Loucy (cell line): ENCODE measurements at regions not wholly inside any gene's neighbourhood (a gene's known extent, or its start where the extent isn't known, plus 50 kb on each side); places are given as distances from the start of the nearest gene placed in this dataset.
"Not testable (repeated sequence)": the region's sequence is repeated elsewhere in the genome, so short reads cannot be mapped to it uniquely, and the experiment has no call there.

Source experiments
- H2AFZ ChIP-seq: fragments of 200-600 bp; sonication (generic); 2 replicates; pipeline ENCODE4 v1.6.0; 2016; ENCODE audit warnings: antibody characterized with exemption, mild to moderate bottlenecking, low read length, moderate library complexity
- H3F3A ChIP-seq: fragments of 200-600 bp; 2 replicates; pipeline ENCODE4 v1.6.0; 2016; ENCODE audit warnings: antibody characterized with exemption, low read depth, mild to moderate bottlenecking
- H3K27me3 ChIP-seq: fragments of 200-600 bp; sonication (generic); 2 replicates; pipeline ENCODE4 v1.6.1; 2014; ENCODE audit warnings: low read length, mild to moderate bottlenecking; ENCODE audit not compliant: insufficient read depth, poor library complexity, severe bottlenecking
- H3K36me3 ChIP-seq: fragments of 200-600 bp; sonication (generic); 2 replicates; pipeline ENCODE4 v1.6.1; 2016; ENCODE audit warnings: low read length; ENCODE audit not compliant: insufficient read depth
- H3K4me1 ChIP-seq: fragments of 200-600 bp; sonication (generic); 2 replicates; pipeline ENCODE4 v1.5.1; 2014; ENCODE audit warnings: low read length, mild to moderate bottlenecking; ENCODE audit not compliant: insufficient read depth, poor library complexity, severe bottlenecking
- H3K4me2 ChIP-seq: fragments of 200-600 bp; sonication (generic); 2 replicates; pipeline ENCODE4 v1.6.0; 2014; ENCODE audit warnings: antibody characterized with exemption, low read length, low read depth, mild to moderate bottlenecking; ENCODE audit not compliant: poor library complexity, severe bottlenecking
- H3K4me3 ChIP-seq: fragments of 200-600 bp; sonication (generic); 2 replicates; pipeline ENCODE4 v1.5.1; 2014; ENCODE audit warnings: low read length, mild to moderate bottlenecking, mixed read lengths; ENCODE audit not compliant: poor library complexity, severe bottlenecking
- H3K79me2 ChIP-seq: fragments of 200-600 bp; sonication (generic); 2 replicates; pipeline ENCODE4 v1.6.1; 2014; ENCODE audit warnings: low read length; ENCODE audit not compliant: insufficient read depth
- H3K9ac ChIP-seq: fragments of 200-600 bp; sonication (generic); 2 replicates; pipeline ENCODE4 v1.6.0; 2014; ENCODE audit warnings: mild to moderate bottlenecking, low read depth, low read length, moderate library complexity; ENCODE audit not compliant: poor library complexity, severe bottlenecking
- H3K9me2 ChIP-seq: fragments of 200-600 bp; sonication (generic); replicated peaks from 2 replicates; pipeline ENCODE4 v1.6.1; 2016; ENCODE audit warnings: low read depth, low read length, mixed read lengths
- H3K9me3 ChIP-seq: fragments of 200-600 bp; sonication (generic); 2 replicates; pipeline ENCODE4 v1.6.1; 2014; ENCODE audit warnings: mild to moderate bottlenecking, antibody characterized with exemption, low read length, low read depth; ENCODE audit not compliant: insufficient read depth
- H4K20me1 ChIP-seq: fragments of 200-600 bp; sonication (generic); 2 replicates; pipeline ENCODE4 v1.6.0; 2014; ENCODE audit warnings: antibody characterized with exemption, low read length, mild to moderate bottlenecking; ENCODE audit not compliant: insufficient read depth, poor library complexity, severe bottlenecking
- CTCF ChIP-seq: fragments of 200-600 bp; sonication (generic); conservative IDR thresholded peaks from 2 replicates; pipeline ENCODE4 v1.5.1; 2014; ENCODE audit warnings: mild to moderate bottlenecking, antibody characterized with exemption, low read length
- EZH2phosphoT487 ChIP-seq: fragments of 200-600 bp; IDR thresholded peaks from 2 replicates; pipeline ENCODE4 v1.6.1; 2018; ENCODE audit warnings: antibody characterized with exemption, mild to moderate bottlenecking, moderate library complexity, borderline replicate concordance

- H3K9me3 ChIP-seq, result no peaks in the 10 kb centered on the region
- no peak overlapping the region for H3K4me3 ChIP-seq
- H3K9me2 ChIP-seq, result no peaks in the 10 kb centered on the region
- H3K9ac ChIP-seq, result no peak overlapping the region
- no peak overlapping the region for H3K4me2 ChIP-seq
- no peaks in the 10 kb centered on the region for H3F3A ChIP-seq
- no peaks in the 10 kb centered on the region for H4K20me1 ChIP-seq
- H3K36me3 ChIP-seq, result no peaks in the 10 kb centered on the region
- TF ChIP-seq EZH2phosphoT487 (no peak), CTCF (no peak)
- H2AFZ ChIP-seq, result no peak overlapping the region
- no peaks in the 10 kb centered on the region for H3K4me1 ChIP-seq
- no peaks in the 10 kb centered on the region for H3K79me2 ChIP-seq
- no peaks in the 10 kb centered on the region for H3K27me3 ChIP-seq
Measured at GRCh38 chr10:53331460-53331859, 558.9 kb upstream of the MBL2 start.

- H3F3A ChIP-seq, H3K4me1 ChIP-seq, H3K4me3 ChIP-seq, H3K9me3 ChIP-seq, H3K9me2 ChIP-seq, H3K9ac ChIP-seq, H3K27me3 ChIP-seq, H3K36me3 ChIP-seq, H3K4me2 ChIP-seq, H4K20me1 ChIP-seq, H3K79me2 ChIP-seq, H2AFZ ChIP-seq: not testable (repeated sequence)
Measured at GRCh38 chr10:53326401-53327305, 554.1 kb upstream of the MBL2 start.

GRCh38 chr10:53325066-53325465 lies 552.5 kb upstream of the MBL2 start:
- no peak overlapping the region for H3K4me3 ChIP-seq
- TF ChIP-seq EZH2phosphoT487, result no peak
- no peak for TF ChIP-seq CTCF
- H3K27me3 ChIP-seq, result no peaks in the 10 kb centered on the region
- H3K4me2 ChIP-seq, result no peak overlapping the region
- no peaks in the 10 kb centered on the region for H3K4me1 ChIP-seq
- no peaks in the 10 kb centered on the region for H3K36me3 ChIP-seq
- H3K9me3 ChIP-seq, result no peaks in the 10 kb centered on the region
- no peak overlapping the region for H3K9ac ChIP-seq
- H4K20me1 ChIP-seq, result no peaks in the 10 kb centered on the region
- H3F3A ChIP-seq, result no peaks in the 10 kb centered on the region
- no peaks in the 10 kb centered on the region for H3K79me2 ChIP-seq
- H2AFZ ChIP-seq, result no peak overlapping the region
- H3K9me2 ChIP-seq, result no peaks in the 10 kb centered on the region

- Histone ChIP-seq H3K4me1 (no peaks in the 10 kb centered on the region), H3K4me2 (no peak overlapping the region), H3K9me3 (no peaks in the 10 kb centered on the region), H2AFZ (no peak overlapping the region), H3K27me3 (no peaks in the 10 kb centered on the region), H4K20me1 (no peaks in the 10 kb centered on the region), H3K9ac (no peak overlapping the region), H3K79me2 (no peaks in the 10 kb centered on the region), H3F3A (no peaks in the 10 kb centered on the region), H3K9me2 (0 out of 2 replicates have a peak, but pooled peaks cover 3% of the 10 kb centered on the region), H3K4me3 (no peak overlapping the region), H3K36me3 (no peaks in the 10 kb centered on the region)
- no peak for TF ChIP-seq CTCF
- no peak for TF ChIP-seq EZH2phosphoT487
Measured at GRCh38 chr10:53315709-53316108, 543.1 kb upstream of the MBL2 start.
